ENCODE measurements at regions not wholly inside any gene's neighbourhood (a gene's known extent, or its start where the extent isn't known, plus 50 kb on each side); places are given as distances from the start of the nearest gene placed in this dataset.

DNA sequence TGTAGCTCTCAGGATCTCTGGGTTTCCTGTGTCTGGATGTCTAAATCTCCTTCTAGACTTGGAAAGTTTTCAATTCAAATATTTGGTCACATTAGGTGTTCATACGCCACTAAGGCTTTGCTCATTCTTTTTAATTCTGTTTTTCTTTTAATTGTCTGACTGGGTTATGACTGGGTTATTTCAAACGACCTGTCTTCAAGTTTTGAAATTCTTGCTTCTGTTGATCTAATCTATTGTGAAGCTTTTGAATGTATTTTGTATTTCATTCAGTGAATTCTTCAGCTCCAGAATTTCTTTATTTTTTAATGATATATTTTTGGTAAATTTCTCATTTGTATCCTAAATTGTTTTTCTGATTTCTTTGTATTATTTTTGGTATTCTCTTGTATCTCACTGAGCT lies 81.0 kb upstream of the PCDH10 start:
- Histone ChIP-seq H3K79me2 (ENCODE audit: insufficient read depth, low read length) (no peaks in the 10 kb centered on the region), H3K27me3 (ENCODE audit: insufficient read depth, low read length) (no peaks in the 10 kb centered on the region), H3K9ac (ENCODE audit: low read length) (no peak overlapping the region), H3K9me2 (ENCODE audit: insufficient read depth) (no peaks in the 10 kb centered on the region), H3K4me3 (replicated peaks in 1 of 2; ENCODE audit: low read depth in 1 of 2, low read length in 2 of 2) (no peak overlapping the region), H4K20me1 (ENCODE audit: insufficient read depth) (no peaks in the 10 kb centered on the region), H2AFZ (ENCODE audit: low read depth, low read length, poor library complexity, severe bottlenecking) (no peak overlapping the region), H3K27ac (ENCODE audit: low read depth, low read length) (no peak overlapping the region), H3K4me1 (ENCODE audit: control insufficient read depth in 1 of 2, insufficient read depth in 2 of 2, low read length in 2 of 2) (no peaks in the 10 kb centered on the region), H3K4me2 (ENCODE audit: low read length) (no peak overlapping the region), H3K9me3 (ENCODE audit: control insufficient read depth in 1 of 2, insufficient read depth in 1 of 2, low read depth in 1 of 2, low read length in 2 of 2) (peaks cover 0 to 5% of the 10 kb centered on the region in 2 experiments; a peak in 1 of 4 replicates), H3K36me3 (ENCODE audit: control insufficient read depth in 1 of 2, insufficient read depth in 2 of 2, low read length in 2 of 2) (no peaks in the 10 kb centered on the region)
- no peak for ATAC-seq
- CTCF ChIA-PET, result no interaction called here
- RAD21 ChIA-PET (ENCODE audit: low non-redundant PET in 1 of 2, low total read pairs in 2 of 2, uncharacterized antibody in 2 of 2, unreplicated experiment in 2 of 2), result no interaction called here
- BruUV-seq (replicated peaks), result no TSS peak
- POLR2A ChIA-PET, result no interaction called here
- no peak for DNase-seq (ENCODE audit: low read depth, low spot score)
- no peak for TF ChIP-seq POLR2A (IDR thresholded peaks at IDR 0.05; ENCODE audit: borderline replicate concordance, extremely low read depth, insufficient read depth, insufficient read length)
- TF ChIP-seq FOSL1 (IDR thresholded peaks at IDR 0.05; ENCODE audit: low read depth), result no peak
- TF ChIP-seq CBX3 (IDR thresholded peaks at IDR 0.05; ENCODE audit: low read depth), result no peak
- TF ChIP-seq REST (IDR thresholded peaks at IDR 0.05; ENCODE audit: low read depth), result no peak
- TF ChIP-seq EZH2 (IDR thresholded peaks at IDR 0.05), result no peak
- no peak for TF ChIP-seq TCF7L2 (IDR thresholded peaks at IDR 0.05; ENCODE audit: borderline replicate concordance, extremely low read depth, insufficient read depth, insufficient read length)
- TF ChIP-seq POLR2AphosphoS5 (IDR thresholded peaks at IDR 0.05; ENCODE audit: low read depth, low read length), result no peak
- no peak for TF ChIP-seq SRF (IDR thresholded peaks at IDR 0.05; ENCODE audit: low read depth)
- no peak for TF ChIP-seq CTCF (IDR thresholded peaks at IDR 0.05 in 2 of 3, conservative IDR thresholded peaks at IDR 0.05 in 1 of 3; ENCODE audit: borderline replicate concordance in 1 of 3, insufficient read depth in 1 of 3, low read depth in 2 of 3, low read length in 2 of 3)
- TF ChIP-seq, protein P1, sequence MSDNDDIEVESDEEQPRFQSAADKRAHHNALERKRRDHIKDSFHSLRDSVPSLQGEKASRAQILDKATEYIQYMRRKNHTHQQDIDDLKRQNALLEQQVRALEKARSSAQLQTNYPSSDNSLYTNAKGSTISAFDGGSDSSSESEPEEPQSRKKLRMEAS (IDR thresholded peaks at IDR 0.05), result no peak
- no peak for TF ChIP-seq ZNF274 (IDR thresholded peaks at IDR 0.05; ENCODE audit: low read depth, low read length)
- no peak for TF ChIP-seq RAD21 (IDR thresholded peaks at IDR 0.05; ENCODE audit: low read depth)
- TF ChIP-seq SIN3A (IDR thresholded peaks at IDR 0.05; ENCODE audit: low read depth), result no peak
- no peak for TF ChIP-seq YY1 (IDR thresholded peaks at IDR 0.05; ENCODE audit: extremely low read depth, insufficient replicate concordance, low read depth, low read length)
- no peak for TF ChIP-seq EGR1 (IDR thresholded peaks at IDR 0.05; ENCODE audit: low read depth)
- no peak for TF ChIP-seq ZFX (IDR thresholded peaks at IDR 0.05)
- no peak for TF ChIP-seq JUND (IDR thresholded peaks at IDR 0.05)
- TF ChIP-seq, protein P2, sequence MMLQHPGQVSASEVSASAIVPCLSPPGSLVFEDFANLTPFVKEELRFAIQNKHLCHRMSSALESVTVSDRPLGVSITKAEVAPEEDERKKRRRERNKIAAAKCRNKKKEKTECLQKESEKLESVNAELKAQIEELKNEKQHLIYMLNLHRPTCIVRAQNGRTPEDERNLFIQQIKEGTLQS (IDR thresholded peaks at IDR 0.05), result no peak
- TF ChIP-seq ELF1 (IDR thresholded peaks at IDR 0.05; ENCODE audit: borderline replicate concordance, low read depth), result no peak
- intact Hi-C loops (cut with micrococcal nuclease), result no loop called here
